ENCODE measurements at regions not wholly inside any gene's neighbourhood (a gene's known extent, or its start where the extent isn't known, plus 50 kb on each side); places are given as distances from the start of the nearest gene placed in this dataset.

GRCh38 chr2:64823794-64824193, 165.4 kb upstream of the SLC1A4 start:
- H3K27me3 Mint-ChIP-seq (ENCODE audit: low read depth in 2 of 2): no peaks in the 10 kb centered on the region
- H3K9me3 Mint-ChIP-seq: no peaks in the 10 kb centered on the region
- intact Hi-C loops (cut with micrococcal nuclease): no loop called here

DNA sequence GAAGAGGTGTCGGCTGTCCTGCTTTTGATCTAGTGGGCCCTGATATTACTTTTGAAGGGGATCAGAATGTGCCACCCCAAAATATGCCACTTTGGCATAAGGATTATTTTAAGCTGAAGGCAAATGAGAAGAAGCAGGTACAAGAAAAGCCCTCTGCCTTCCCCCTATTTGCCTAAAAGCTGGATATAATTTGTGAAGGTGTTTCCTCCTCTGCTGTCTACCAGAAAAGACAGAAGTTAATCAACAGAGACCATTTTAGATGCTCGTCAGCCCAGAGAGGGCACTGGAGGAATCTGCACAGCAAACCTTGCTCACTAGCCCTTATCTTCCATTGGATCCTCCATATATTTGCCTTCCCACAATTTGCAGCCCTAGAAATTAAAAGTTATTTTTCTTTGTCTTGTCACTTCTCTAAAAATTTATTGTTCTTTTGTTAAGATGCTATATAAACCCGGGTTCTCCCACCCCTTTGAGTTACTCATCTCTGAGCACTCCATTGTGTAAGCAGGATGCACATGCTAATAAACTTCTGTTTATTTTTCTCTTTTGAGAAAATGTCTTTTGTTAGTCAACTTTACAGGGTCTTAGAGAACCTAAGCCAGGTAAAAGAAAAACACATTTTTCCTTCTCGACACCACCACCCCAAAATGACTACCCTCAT, 163.2 kb upstream of the SLC1A4 start:
- Mint-ChIP-seq H3K27ac (no peak overlapping the region), H3K4me3 (no peak overlapping the region), H3K27me3 (ENCODE audit: low read depth in 2 of 2) (no peaks in the 10 kb centered on the region), H3K4me1 (no peaks in the 10 kb centered on the region), H3K9me3 (no peaks in the 10 kb centered on the region), H3K36me3 (no peaks in the 10 kb centered on the region)
- Histone ChIP-seq H3K36me3 (ENCODE audit: control insufficient read depth, insufficient read depth, low read length) (no peaks in the 10 kb centered on the region), H3K4me1 (ENCODE audit: control insufficient read depth, insufficient read depth, low read length) (peaks cover under 1% of the 10 kb centered on the region), H3K27me3 (ENCODE audit: control insufficient read depth, insufficient read depth, low read length) (no peaks in the 10 kb centered on the region), H3K9me3 (ENCODE audit: control insufficient read depth, insufficient read depth, low read length) (no peaks in the 10 kb centered on the region), H3K27ac (ENCODE audit: low read length) (no peak overlapping the region), H3K4me3 (ENCODE audit: low read length) (no peak overlapping the region)
- ATAC-seq (no peak), DNase-seq (no peak)
- 90% methylated on average over 3 of the region's 4 CpGs for WGBS (ENCODE audit: insufficient coverage)
- TF ChIP-seq, protein P1, sequence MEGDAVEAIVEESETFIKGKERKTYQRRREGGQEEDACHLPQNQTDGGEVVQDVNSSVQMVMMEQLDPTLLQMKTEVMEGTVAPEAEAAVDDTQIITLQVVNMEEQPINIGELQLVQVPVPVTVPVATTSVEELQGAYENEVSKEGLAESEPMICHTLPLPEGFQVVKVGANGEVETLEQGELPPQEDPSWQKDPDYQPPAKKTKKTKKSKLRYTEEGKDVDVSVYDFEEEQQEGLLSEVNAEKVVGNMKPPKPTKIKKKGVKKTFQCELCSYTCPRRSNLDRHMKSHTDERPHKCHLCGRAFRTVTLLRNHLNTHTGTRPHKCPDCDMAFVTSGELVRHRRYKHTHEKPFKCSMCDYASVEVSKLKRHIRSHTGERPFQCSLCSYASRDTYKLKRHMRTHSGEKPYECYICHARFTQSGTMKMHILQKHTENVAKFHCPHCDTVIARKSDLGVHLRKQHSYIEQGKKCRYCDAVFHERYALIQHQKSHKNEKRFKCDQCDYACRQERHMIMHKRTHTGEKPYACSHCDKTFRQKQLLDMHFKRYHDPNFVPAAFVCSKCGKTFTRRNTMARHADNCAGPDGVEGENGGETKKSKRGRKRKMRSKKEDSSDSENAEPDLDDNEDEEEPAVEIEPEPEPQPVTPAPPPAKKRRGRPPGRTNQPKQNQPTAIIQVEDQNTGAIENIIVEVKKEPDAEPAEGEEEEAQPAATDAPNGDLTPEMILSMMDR (IDR thresholded peaks at IDR 0.05): no peak
- intact Hi-C loops (cut with micrococcal nuclease): no loop called here

More at GRCh38 chr2:64823794-64824193, 165.4 kb upstream of the SLC1A4 start:
- Histone ChIP-seq H3K4me3 (ENCODE audit: low read length) (no peak overlapping the region), H3K27ac (ENCODE audit: low read length) (no peak overlapping the region), H3K36me3 (ENCODE audit: control insufficient read depth, insufficient read depth, low read length) (no peaks in the 10 kb centered on the region), H3K4me1 (ENCODE audit: control insufficient read depth, insufficient read depth, low read length) (peaks cover 13% of the 10 kb centered on the region), H3K9me3 (ENCODE audit: control insufficient read depth, insufficient read depth, low read length) (no peaks in the 10 kb centered on the region), H3K27me3 (ENCODE audit: control insufficient read depth, insufficient read depth, low read length) (no peaks in the 10 kb centered on the region)
- Mint-ChIP-seq H3K27ac (no peak overlapping the region), H3K4me3 (no peak overlapping the region), H3K36me3 (no peaks in the 10 kb centered on the region), H3K4me1 (peaks cover 15 to 16% of the 10 kb centered on the region in 2 donors)
- WGBS (ENCODE audit: insufficient coverage): 88% methylated on average over 5 of the region's 5 CpGs
- DNase-seq (no peak), ATAC-seq (no peak)
- TF ChIP-seq, protein P1 (IDR thresholded peaks at IDR 0.05): no peak

DNA sequence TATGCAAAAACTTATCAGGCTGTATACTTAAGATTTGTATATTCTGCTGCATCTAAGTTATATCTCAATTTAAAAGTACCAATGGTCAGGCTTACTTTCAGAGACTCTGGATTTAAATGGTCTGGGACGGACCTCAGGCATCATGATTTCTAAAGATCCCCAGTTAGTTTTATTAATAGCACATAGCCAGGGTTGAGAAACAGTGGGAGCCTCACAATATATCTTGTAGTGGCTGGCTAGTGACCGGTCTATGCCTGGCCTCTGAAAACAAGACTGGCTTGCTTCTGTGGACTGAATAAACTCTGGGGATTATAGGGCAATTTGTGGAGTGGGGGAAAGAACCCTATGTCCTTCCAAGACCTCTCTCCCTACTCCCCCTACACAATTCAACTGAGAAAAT, 162.5 kb upstream of the SLC1A4 start:
- no peak overlapping the region for H3K4me3 ChIP-seq (ENCODE audit: low read length)
- no peak overlapping the region for H3K27ac ChIP-seq (ENCODE audit: low read length)
- no peaks in the 10 kb centered on the region for H3K9me3 ChIP-seq (ENCODE audit: control insufficient read depth, insufficient read depth, low read length)
- intact Hi-C loops (cut with micrococcal nuclease): no loop called here
- Mint-ChIP-seq H3K27ac (no peak overlapping the region), H3K36me3 (no peaks in the 10 kb centered on the region), H3K4me3 (no peak overlapping the region), H3K27me3 (ENCODE audit: low read depth in 2 of 2) (no peaks in the 10 kb centered on the region), H3K4me1 (no peaks in the 10 kb centered on the region), H3K9me3 (no peaks in the 10 kb centered on the region)
- H3K27me3 ChIP-seq (ENCODE audit: control insufficient read depth, insufficient read depth, low read length): no peaks in the 10 kb centered on the region
- H3K36me3 ChIP-seq (ENCODE audit: control insufficient read depth, insufficient read depth, low read length): no peaks in the 10 kb centered on the region
- peaks cover 8% of the 10 kb centered on the region for H3K4me1 ChIP-seq (ENCODE audit: control insufficient read depth, insufficient read depth, low read length)
- DNase-seq: no peak
- ATAC-seq: no peak
- 94% methylated on average over 2 of the region's 2 CpGs for WGBS (ENCODE audit: insufficient coverage)
- TF ChIP-seq, protein P1 (IDR thresholded peaks at IDR 0.05): no peak

GRCh38 chr2:64828261-64828660, 160.9 kb upstream of the SLC1A4 start:
- WGBS (ENCODE audit: insufficient coverage): 100% methylated on average over 1 of the region's 1 CpG
- TF ChIP-seq, protein P1 (IDR thresholded peaks at IDR 0.05): no peak
- Histone ChIP-seq H3K4me3 (ENCODE audit: low read length) (no peak overlapping the region), H3K36me3 (ENCODE audit: control insufficient read depth, insufficient read depth, low read length) (no peaks in the 10 kb centered on the region), H3K27me3 (ENCODE audit: control insufficient read depth, insufficient read depth, low read length) (no peaks in the 10 kb centered on the region), H3K9me3 (ENCODE audit: control insufficient read depth, insufficient read depth, low read length) (no peaks in the 10 kb centered on the region), H3K4me1 (ENCODE audit: control insufficient read depth, insufficient read depth, low read length) (peaks cover 9% of the 10 kb centered on the region), H3K27ac (ENCODE audit: low read length) (no peak overlapping the region)
- intact Hi-C loops (cut with micrococcal nuclease): no loop called here
- no peak overlapping the region for H3K27ac Mint-ChIP-seq
- no peaks in the 10 kb centered on the region for H3K36me3 Mint-ChIP-seq
- peaks cover 2 to 4% of the 10 kb centered on the region in 2 donors for H3K27me3 Mint-ChIP-seq (ENCODE audit: low read depth in 2 of 2)
- no peak for DNase-seq
- no peak overlapping the region for H3K4me3 Mint-ChIP-seq
- no peak for ATAC-seq
- no peaks in the 10 kb centered on the region for H3K9me3 Mint-ChIP-seq
- no peaks in the 10 kb centered on the region for H3K4me1 Mint-ChIP-seq

Data from natural killer cell (primary cell).